Hematopoietic multipotent progenitor cell treated with erythropoietin and hydrocortisone succinate and interleukin-3 and kit ligand, for 6 days (in vitro differentiated cells): ENCODE measurements at regions not wholly inside any gene's neighbourhood (a gene's known extent, or its start where the extent isn't known, plus 50 kb on each side); places are given as distances from the start of the nearest gene placed in this dataset.

ENCODE experiments used
- DNase-seq: peaks from one replicate; pipeline ENCODE4 v3.0.0-alpha.2; 2015

- no peak for DNase-seq
These were observed 202.1 kb upstream of the EPHA7 start for GRCh38 chr6:93621442-93621841.

- DNase-seq: no peak
These were observed 185.6 kb upstream of the EPHA7 start for GRCh38 chr6:93604951-93605350.

- no peak for DNase-seq
These were observed 173.1 kb upstream of the EPHA7 start for GRCh38 chr6:93592417-93592816.

- no peak for DNase-seq
These were observed 166.9 kb upstream of the EPHA7 start for GRCh38 chr6:93586306-93586705.

GRCh38 chr6:93584300-93584699 lies 164.9 kb upstream of the EPHA7 start:
- no peak for DNase-seq

GRCh38 chr6:93581371-93581770 lies 162.0 kb upstream of the EPHA7 start:
- no peak for DNase-seq

GRCh38 chr6:93580446-93580845 lies 161.1 kb upstream of the EPHA7 start:
- no peak for DNase-seq

- DNase-seq: no peak
These were observed 156.3 kb upstream of the EPHA7 start for GRCh38 chr6:93575495-93576267.

- no peak for DNase-seq
These were observed 154.9 kb upstream of the EPHA7 start for GRCh38 chr6:93574299-93574698.

GRCh38 chr6:93571346-93571745 lies 152.0 kb upstream of the EPHA7 start:
- no peak for DNase-seq

GRCh38 chr6:93568169-93568568 lies 148.8 kb upstream of the EPHA7 start:
- DNase-seq: no peak

GRCh38 chr6:93567164-93567563 lies 147.8 kb upstream of the EPHA7 start:
- no peak for DNase-seq

GRCh38 chr6:93566285-93566684 lies 146.9 kb upstream of the EPHA7 start:
- DNase-seq: no peak

- DNase-seq: no peak
These were observed 143.2 kb upstream of the EPHA7 start for GRCh38 chr6:93562582-93562981.

- DNase-seq: no peak
These were observed 135.9 kb upstream of the EPHA7 start for GRCh38 chr6:93555292-93555691.

- DNase-seq: no peak
These were observed 134.7 kb upstream of the EPHA7 start for GRCh38 chr6:93554018-93554417.

- DNase-seq: no peak
These were observed 131.4 kb upstream of the EPHA7 start for GRCh38 chr6:93550551-93551276.

GRCh38 chr6:93549868-93550267 lies 130.5 kb upstream of the EPHA7 start:
- DNase-seq: no peak

- DNase-seq: no peak
These were observed 105.5 kb upstream of the EPHA7 start for GRCh38 chr6:93524671-93525451.

- DNase-seq: no peak
These were observed 104.0 kb upstream of the EPHA7 start for GRCh38 chr6:93523365-93523764.

GRCh38 chr6:93516441-93516840 lies 97.1 kb upstream of the EPHA7 start:
- DNase-seq: no peak

GRCh38 chr6:93515736-93516135 lies 96.4 kb upstream of the EPHA7 start:
- no peak for DNase-seq

GRCh38 chr6:93498713-93499112 lies 79.4 kb upstream of the EPHA7 start:
- DNase-seq: no peak

- DNase-seq: no peak
These were observed 77.2 kb upstream of the EPHA7 start for GRCh38 chr6:93496548-93496947.
